Suprapubic skin (tissue), 4 donors: ENCODE measurements at regions not wholly inside any gene's neighbourhood (a gene's known extent, or its start where the extent isn't known, plus 50 kb on each side); places are given as distances from the start of the nearest gene placed in this dataset.

Source experiments
- CTCF ChIP-seq, 2 donors: fragments of 200-600 bp in 1 of 2; fragments of 450-650 bp in 1 of 2; sonication (generic) in 1 of 2; IDR thresholded peaks; one replicate each; pipeline ENCODE4 v1.5.1; 2016 to 2019; ENCODE audit warnings: antibody characterized with exemption in 2 of 2, mild to moderate bottlenecking in 1 of 2, moderate library complexity in 1 of 2
- POLR2A ChIP-seq, 2 donors: fragments of 450-650 bp; IDR thresholded peaks; one replicate each; pipeline ENCODE4 v1.6.1; 2017; ENCODE audit warnings: antibody characterized with exemption in 2 of 2, mild to moderate bottlenecking in 2 of 2, moderate library complexity in 2 of 2
- POLR2AphosphoS5 ChIP-seq, 3 donors: sonication (generic); formaldehyde crosslinking; IDR thresholded peaks; one replicate each; pipeline ENCODE4 v1.6.1; 2017; ENCODE audit warnings: antibody characterized with exemption in 3 of 3

- no peak for TF ChIP-seq CTCF (IDR thresholded peaks at IDR 0.05)
- TF ChIP-seq POLR2A (IDR thresholded peaks at IDR 0.05), result no peak
- TF ChIP-seq POLR2AphosphoS5 (IDR thresholded peaks at IDR 0.05), result no peak
Observed at GRCh38 chr4:120400441-120400840, 333.8 kb upstream of the MAD2L1 start.
